Transverse colon (tissue), 4 donors: ENCODE measurements at regions not wholly inside any gene's neighbourhood (a gene's known extent, or its start where the extent isn't known, plus 50 kb on each side); places are given as distances from the start of the nearest gene placed in this dataset.

ENCODE experiments used
- DNase-seq: peaks from one replicate; pipeline ENCODE4 v3.0.0-alpha.2; 2019
- H3K27ac ChIP-seq, 4 donors: fragments of 200-600 bp; sonication (generic); 2 replicates each; pipeline ENCODE4 v1.5.1; 2016 to 2018; ENCODE audit warnings: inconsistent platforms in 4 of 4
- H3K27me3 ChIP-seq: fragments of 200-600 bp; sonication (generic); 2 replicates; pipeline ENCODE4 v1.5.1; 2017; ENCODE audit warnings: inconsistent platforms
- H3K36me3 ChIP-seq, 4 donors: fragments of 200-600 bp; sonication (generic); 2 replicates each; pipeline ENCODE4 v1.5.1; 2017 to 2019; ENCODE audit warnings: inconsistent platforms in 4 of 4
- H3K4me1 ChIP-seq, 4 donors: fragments of 200-600 bp; sonication (generic); 2 replicates each; pipeline ENCODE4 v1.5.1; 2017 to 2020; ENCODE audit warnings: inconsistent platforms in 4 of 4
- H3K4me3 ChIP-seq, 4 donors: fragments of 200-600 bp; sonication (generic); 1 replicate in 1 of 4; 2 replicates in 3 of 4; pipeline versions ENCODE4 v1.5.1 to v1.6.1; 2017 to 2019; ENCODE audit warnings: inconsistent platforms in 4 of 4
- H3K9me3 ChIP-seq, 2 donors: fragments of 200-600 bp; sonication (generic); 2 replicates each; pipeline ENCODE4 v1.5.1; 2017 to 2019; ENCODE audit warnings: inconsistent platforms in 2 of 2
- EP300 ChIP-seq: sonication (generic); formaldehyde crosslinking; IDR thresholded peaks from one replicate; pipeline ENCODE4 v1.6.1; 2017; ENCODE audit warnings: antibody characterized with exemption, low read depth
- POLR2A ChIP-seq: fragments of 450-650 bp; IDR thresholded peaks from one replicate; pipeline ENCODE4 v1.6.1; 2016; ENCODE audit warnings: antibody characterized with exemption, mild to moderate bottlenecking, moderate library complexity
- POLR2AphosphoS5 ChIP-seq, 3 donors: sonication (generic); formaldehyde crosslinking; IDR thresholded peaks; one replicate each; pipeline ENCODE4 v1.6.1; 2016; ENCODE audit warnings: antibody characterized with exemption in 3 of 3
- WGBS, 2 donors: methylation state at CpG; one replicate each; pipeline ENCODE4 v1.1.5; 2018; ENCODE audit warnings: low coverage in 1 of 2; 5-methylcytosine and 5-hydroxymethylcytosine counted together
- in situ Hi-C, 4 donors: fragments of 200-750 bp; cut with MboI; loops; one replicate each; pipeline versions ENCODE4 v1.15.0 to v1.15.1; 2017; ENCODE audit warnings: low sequenced_read_pairs in 3 of 4, low pct_ligation_motif_present in 1 of 4, low pct_unique_long_range_greater_than_20kb in 1 of 4
- intact Hi-C: fragments of 100-400 bp; cut with DNase I; formaldehyde crosslinking; loops from one replicate; pipeline ENCODE4 v1.15.1; 2023; ENCODE audit warnings: low total_unique reads
- TF ChIP-seq, protein P1 (sequence below), 5 experiments: fragments of 200-600 bp in 3 of 5; fragments of 450-650 bp in 2 of 5; sonication (generic) in 3 of 5; IDR thresholded peaks; 1 replicate in 2 of 5; 2 replicates in 3 of 5; pipeline ENCODE4 v1.5.1; 2016 to 2017; ENCODE audit warnings: antibody characterized with exemption in 5 of 5, inconsistent platforms in 3 of 5, mild to moderate bottlenecking in 2 of 5, moderate library complexity in 1 of 5

DNA sequence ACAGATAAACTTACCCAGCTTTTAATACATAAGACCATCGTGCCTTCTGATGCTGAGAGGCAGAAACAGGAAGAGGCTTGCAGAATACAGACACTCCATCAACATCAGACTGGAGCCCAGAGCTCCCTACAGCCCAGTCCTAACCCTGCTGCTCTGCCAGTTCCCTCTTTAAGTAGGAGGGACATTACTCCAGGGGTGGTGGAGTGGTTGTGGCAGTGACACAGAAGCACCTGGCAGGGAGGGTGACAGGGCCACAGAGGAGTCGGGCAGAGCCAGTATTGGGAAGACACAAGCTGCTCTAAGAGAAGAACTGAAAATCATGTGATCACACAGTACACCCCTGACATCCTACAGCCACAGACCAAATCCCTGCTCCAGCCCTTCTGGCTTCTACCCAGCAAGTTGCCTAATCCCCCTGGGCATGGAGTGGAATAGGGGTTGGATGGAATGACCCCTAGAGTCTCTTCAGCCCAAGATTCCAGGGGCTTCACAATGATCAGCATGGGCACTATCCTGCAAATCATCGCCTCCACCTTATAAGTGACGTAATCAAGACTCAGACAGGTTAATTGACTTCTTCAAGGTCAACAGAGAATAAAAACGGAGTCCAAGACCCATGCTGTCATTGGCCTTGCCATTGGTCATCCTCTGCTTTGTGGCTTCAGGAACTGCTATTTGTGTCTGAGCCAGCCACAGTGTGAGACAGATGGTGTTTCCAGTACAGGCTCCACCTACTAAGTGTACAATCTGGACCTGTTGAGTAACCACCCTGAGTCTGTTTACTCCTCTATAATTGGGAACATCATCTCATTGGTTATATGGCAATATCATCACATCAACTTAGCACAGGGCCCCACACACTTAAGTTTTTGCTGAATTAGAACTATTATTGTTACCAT is 61.1 kb upstream of the ZMIZ1 start:
- Histone ChIP-seq H3K9me3 (no peaks in the 10 kb centered on the region), H3K4me1 (no peaks in the 10 kb centered on the region), H3K4me3 (no peak overlapping the region), H3K27me3 (no peaks in the 10 kb centered on the region), H3K36me3 (no peaks in the 10 kb centered on the region), H3K27ac (no peak overlapping the region)
- TF ChIP-seq POLR2A, result no peak
- TF ChIP-seq, protein P1, sequence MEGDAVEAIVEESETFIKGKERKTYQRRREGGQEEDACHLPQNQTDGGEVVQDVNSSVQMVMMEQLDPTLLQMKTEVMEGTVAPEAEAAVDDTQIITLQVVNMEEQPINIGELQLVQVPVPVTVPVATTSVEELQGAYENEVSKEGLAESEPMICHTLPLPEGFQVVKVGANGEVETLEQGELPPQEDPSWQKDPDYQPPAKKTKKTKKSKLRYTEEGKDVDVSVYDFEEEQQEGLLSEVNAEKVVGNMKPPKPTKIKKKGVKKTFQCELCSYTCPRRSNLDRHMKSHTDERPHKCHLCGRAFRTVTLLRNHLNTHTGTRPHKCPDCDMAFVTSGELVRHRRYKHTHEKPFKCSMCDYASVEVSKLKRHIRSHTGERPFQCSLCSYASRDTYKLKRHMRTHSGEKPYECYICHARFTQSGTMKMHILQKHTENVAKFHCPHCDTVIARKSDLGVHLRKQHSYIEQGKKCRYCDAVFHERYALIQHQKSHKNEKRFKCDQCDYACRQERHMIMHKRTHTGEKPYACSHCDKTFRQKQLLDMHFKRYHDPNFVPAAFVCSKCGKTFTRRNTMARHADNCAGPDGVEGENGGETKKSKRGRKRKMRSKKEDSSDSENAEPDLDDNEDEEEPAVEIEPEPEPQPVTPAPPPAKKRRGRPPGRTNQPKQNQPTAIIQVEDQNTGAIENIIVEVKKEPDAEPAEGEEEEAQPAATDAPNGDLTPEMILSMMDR (IDR thresholded peaks at IDR 0.05), result no peak
- TF ChIP-seq POLR2AphosphoS5 (IDR thresholded peaks at IDR 0.05), result no peak
- TF ChIP-seq EP300, result no peak
- intact Hi-C loops (no loop called here), in situ Hi-C loops (no loop called here)
- 59 to 63% methylated on average over 2 to 5 of the region's 5 CpGs for WGBS, 2 donors
- DNase-seq, result no peak

DNA sequence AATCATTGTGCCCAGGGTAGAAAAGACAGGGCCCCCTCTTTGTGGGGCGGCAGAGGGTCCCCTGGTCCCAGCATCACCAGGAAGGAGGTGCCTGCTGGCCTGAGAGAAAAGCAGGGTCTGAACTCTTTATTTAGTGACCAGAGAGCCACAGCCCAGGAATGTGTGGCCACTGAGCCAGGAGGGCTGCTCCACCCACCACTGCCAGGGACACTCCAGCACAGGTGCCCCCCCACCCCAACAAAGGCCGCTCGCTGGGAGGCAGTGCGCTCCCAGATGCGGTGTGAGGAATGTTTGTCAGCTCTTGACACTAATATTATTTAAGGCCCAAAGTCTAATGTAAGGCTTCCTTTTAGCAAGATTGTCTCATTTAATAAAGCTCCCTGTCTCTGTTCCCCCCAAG is 59.6 kb upstream of the ZMIZ1 start:
- TF ChIP-seq, protein P1 (IDR thresholded peaks at IDR 0.05), result no peak
- TF ChIP-seq POLR2AphosphoS5 (IDR thresholded peaks at IDR 0.05), result no peak
- no peak for TF ChIP-seq EP300
- Histone ChIP-seq H3K27ac (no peak overlapping the region), H3K4me1 (no peaks in the 10 kb centered on the region), H3K4me3 (no peak overlapping the region), H3K27me3 (no peaks in the 10 kb centered on the region), H3K9me3 (no peaks in the 10 kb centered on the region), H3K36me3 (no peaks in the 10 kb centered on the region)
- intact Hi-C loops (no loop called here), in situ Hi-C loops (no loop called here)
- no peak for DNase-seq
- WGBS, 2 donors, result 100% methylated on average over 5 of the region's 5 CpGs; no CpG with 5 or more reads in 1 of the 2 donors

DNA sequence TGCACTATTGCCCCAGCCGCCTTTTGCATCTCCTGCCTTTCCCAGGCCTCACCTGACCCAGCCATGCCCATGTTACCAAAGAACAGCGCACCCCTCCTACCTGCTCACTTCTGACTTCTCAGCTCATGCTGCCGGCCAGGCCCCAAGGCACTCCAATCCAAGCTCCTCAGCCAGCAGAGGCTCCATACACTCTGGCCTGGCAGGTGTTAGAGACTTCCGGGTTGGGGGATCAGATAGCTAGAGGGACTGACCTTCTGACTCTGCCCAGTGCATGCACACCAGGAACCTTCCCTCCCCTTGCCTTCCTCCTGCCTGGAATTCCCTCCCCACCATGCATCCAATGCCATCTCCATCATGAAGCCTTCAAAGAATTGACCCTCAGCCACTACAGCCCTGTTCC is 56.2 kb upstream of the ZMIZ1 start:
- Histone ChIP-seq H3K27me3 (no peaks in the 10 kb centered on the region), H3K27ac (no peak overlapping the region), H3K9me3 (no peaks in the 10 kb centered on the region), H3K4me1 (no peaks in the 10 kb centered on the region), H3K36me3 (no peaks in the 10 kb centered on the region), H3K4me3 (no peak overlapping the region)
- intact Hi-C loops, result no loop called here
- in situ Hi-C loops, result no loop called here
- no peak for TF ChIP-seq POLR2A
- TF ChIP-seq, protein P1 (IDR thresholded peaks at IDR 0.05), result no peak
- TF ChIP-seq EP300, result no peak
- no peak for TF ChIP-seq POLR2AphosphoS5 (IDR thresholded peaks at IDR 0.05)
- DNase-seq, result no peak
- 76 to 84% methylated on average over 3 to 4 of the region's 4 CpGs for WGBS, 2 donors

DNA sequence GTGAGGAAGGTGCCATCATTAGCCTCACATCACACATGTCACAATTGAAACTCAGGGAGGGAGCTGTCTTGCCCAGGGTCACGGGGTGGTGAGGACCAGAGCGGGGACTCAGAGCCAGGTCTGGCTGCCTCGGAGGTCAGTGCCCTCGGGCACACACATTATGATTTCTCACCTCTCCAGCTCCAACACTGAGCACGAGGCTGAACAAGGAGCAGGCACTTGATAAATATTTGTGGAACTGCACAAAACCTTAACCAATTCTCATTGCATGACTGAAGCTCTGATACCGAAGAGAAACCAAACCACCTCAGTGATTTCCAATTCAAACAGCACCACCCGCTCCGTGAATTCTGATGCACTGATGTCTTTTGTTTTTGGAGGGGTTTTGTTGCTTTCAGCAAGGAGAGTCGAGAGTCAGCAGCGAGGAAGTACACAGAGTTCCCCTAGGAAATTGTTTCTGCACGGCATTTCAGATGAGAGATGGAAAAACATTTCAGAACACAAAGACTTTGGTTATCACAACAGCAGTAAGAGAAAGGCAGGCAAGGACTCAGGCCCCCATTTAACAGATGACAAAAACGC is 55.3 kb upstream of the ZMIZ1 start:
- Histone ChIP-seq H3K9me3 (no peaks in the 10 kb centered on the region), H3K27me3 (no peaks in the 10 kb centered on the region), H3K36me3 (no peaks in the 10 kb centered on the region), H3K4me1 (no peaks in the 10 kb centered on the region), H3K4me3 (no peak overlapping the region), H3K27ac (no peak overlapping the region)
- in situ Hi-C loops, result no loop called here
- no peak for DNase-seq
- TF ChIP-seq POLR2AphosphoS5 (IDR thresholded peaks at IDR 0.05), result no peak
- TF ChIP-seq POLR2A, result no peak
- no peak for TF ChIP-seq EP300
- TF ChIP-seq, protein P1 (IDR thresholded peaks at IDR 0.05), result no peak
- intact Hi-C loops, result no loop called here
- 85 to 88% methylated on average over 6 to 12 of the region's 12 CpGs for WGBS, 2 donors
